ENCODE measurements at regions not wholly inside any gene's neighbourhood (a gene's known extent, or its start where the extent isn't known, plus 50 kb on each side); places are given as distances from the start of the nearest gene placed in this dataset.

GRCh38 chr22:47374273-47374771 lies 611.9 kb downstream of the TBC1D22A start:
- no peak for TF ChIP-seq CTCF (IDR thresholded peaks at IDR 0.05; ENCODE audit: low read depth, low read length, missing control alignments)
- no peak overlapping the region for H3K4me3 ChIP-seq (ENCODE audit: low read depth, low read length)
- in situ Hi-C loops (cut with HindIII; ENCODE audit: low sequenced_read_pairs): loop anchor here (5.0 kb wide), 1 partner anchor 43 kb away; no protein-coding TSS in a partner anchor
- DNase-seq (ENCODE audit: low read depth): no peak

GRCh38 chr22:47373648-47374272 lies 611.3 kb downstream of the TBC1D22A start:
- in situ Hi-C loops (cut with HindIII; ENCODE audit: low sequenced_read_pairs): loop anchor here (5.0 kb wide), 1 partner anchor 44 kb away; no protein-coding TSS in a partner anchor
- no peak for TF ChIP-seq CTCF (IDR thresholded peaks at IDR 0.05; ENCODE audit: low read depth, low read length, missing control alignments)
- H3K4me3 ChIP-seq (ENCODE audit: low read depth, low read length): no peak overlapping the region
- DNase-seq (ENCODE audit: low read depth): no peak

- in situ Hi-C loops (cut with HindIII; ENCODE audit: low sequenced_read_pairs): loop anchor here (5.0 kb wide), 1 partner anchor 45 kb away; no protein-coding TSS in a partner anchor
- DNase-seq (ENCODE audit: low read depth): no peak
- no peak overlapping the region for H3K4me3 ChIP-seq (ENCODE audit: low read depth, low read length)
- TF ChIP-seq CTCF (IDR thresholded peaks at IDR 0.05; ENCODE audit: low read depth, low read length, missing control alignments): no peak
Observed at GRCh38 chr22:47372596-47373385, 610.3 kb downstream of the TBC1D22A start.

GRCh38 chr22:47372111-47372581 lies 609.7 kb downstream of the TBC1D22A start:
- no peak for DNase-seq (ENCODE audit: low read depth)
- no peak overlapping the region for H3K4me3 ChIP-seq (ENCODE audit: low read depth, low read length)
- in situ Hi-C loops (cut with HindIII; ENCODE audit: low sequenced_read_pairs): loop anchor here (5.0 kb wide), 1 partner anchor 45 kb away; no protein-coding TSS in a partner anchor
- TF ChIP-seq CTCF (IDR thresholded peaks at IDR 0.05; ENCODE audit: low read depth, low read length, missing control alignments): no peak

- in situ Hi-C loops (cut with HindIII; ENCODE audit: low sequenced_read_pairs): loop anchor here (5.0 kb wide), 1 partner anchor 46 kb away; no protein-coding TSS in a partner anchor
- DNase-seq (ENCODE audit: low read depth): no peak
- TF ChIP-seq CTCF (IDR thresholded peaks at IDR 0.05; ENCODE audit: low read depth, low read length, missing control alignments): no peak
- H3K4me3 ChIP-seq (ENCODE audit: low read depth, low read length): no peak overlapping the region
Observed at GRCh38 chr22:47371263-47372090, 609.0 kb downstream of the TBC1D22A start.
